Smooth muscle cell (in vitro differentiated cells): ENCODE measurements at regions not wholly inside any gene's neighbourhood (a gene's known extent, or its start where the extent isn't known, plus 50 kb on each side); places are given as distances from the start of the nearest gene placed in this dataset.
"Not testable (repeated sequence)": the region's sequence is repeated elsewhere in the genome, so short reads cannot be mapped to it uniquely, and the experiment has no call there.

ENCODE experiments used
- DNase-seq: peaks from one replicate; lab custom pipeline; 2025; ENCODE audit not compliant: unreplicated experiment; lab: John Stamatoyannopoulos, UW
- H2AFZ ChIP-seq: fragments of 200-600 bp; sonication (generic); 2 replicates; pipeline ENCODE4 v1.6.0; 2016; ENCODE audit warnings: antibody characterized with exemption, low read depth, mild to moderate bottlenecking
- H3F3A ChIP-seq: fragments of 200-600 bp; sonication (generic); 2 replicates; pipeline ENCODE4 v1.6.0; 2017; ENCODE audit warnings: antibody characterized with exemption, low read depth
- H3K27ac ChIP-seq: fragments of 200-600 bp; sonication (generic); 2 replicates; pipeline ENCODE4 v1.5.1; 2016; ENCODE audit warnings: low read depth, mild to moderate bottlenecking
- H3K27me3 ChIP-seq: fragments of 200-600 bp; sonication (generic); 2 replicates; pipeline ENCODE4 v1.6.1; 2016; ENCODE audit warnings: low read depth, mild to moderate bottlenecking
- H3K36me3 ChIP-seq: fragments of 200-600 bp; sonication (generic); 2 replicates; pipeline ENCODE4 v1.5.1; 2016; ENCODE audit warnings: low read depth
- H3K4me1 ChIP-seq: fragments of 200-600 bp; sonication (generic); 2 replicates; pipeline ENCODE4 v1.5.1; 2016; ENCODE audit warnings: low read depth
- H3K4me2 ChIP-seq: fragments of 200-600 bp; sonication (generic); 2 replicates; pipeline ENCODE4 v1.6.0; 2016; ENCODE audit warnings: mild to moderate bottlenecking
- H3K4me3 ChIP-seq: fragments of 200-600 bp; sonication (generic); 2 replicates; pipeline ENCODE4 v1.5.1; 2016; ENCODE audit warnings: mild to moderate bottlenecking
- H3K79me2 ChIP-seq: fragments of 200-600 bp; sonication (generic); 2 replicates; pipeline ENCODE4 v1.6.0; 2016; ENCODE audit warnings: low read depth, mild to moderate bottlenecking
- H3K9ac ChIP-seq: fragments of 200-600 bp; sonication (generic); 2 replicates; pipeline ENCODE4 v1.6.0; 2016; ENCODE audit warnings: low read depth
- H3K9me3 ChIP-seq: fragments of 200-600 bp; sonication (generic); replicated peaks from 2 replicates; pipeline ENCODE4 v1.5.1; 2016; ENCODE audit warnings: low read depth
- H4K20me1 ChIP-seq: fragments of 200-600 bp; sonication (generic); 2 replicates; pipeline ENCODE4 v1.6.0; 2016; ENCODE audit warnings: low read depth
- WGBS: methylation state at CpG from one replicate; pipeline ENCODE4 v1.1.7; 2016; ENCODE audit warnings: low lambda C conversion rate; 5-methylcytosine and 5-hydroxymethylcytosine counted together
- TF ChIP-seq, protein P1 (sequence below): fragments of 200-600 bp; sonication (generic); IDR thresholded peaks from 2 replicates; pipeline ENCODE4 v1.5.1; 2017; ENCODE audit warnings: borderline replicate concordance, mild to moderate bottlenecking, antibody characterized with exemption; ENCODE audit not compliant: insufficient read depth, poor library complexity, severe bottlenecking

- Histone ChIP-seq H3K9ac (no peak overlapping the region), H3K4me1 (no peaks in the 10 kb centered on the region), H3K9me3 (no peaks in the 10 kb centered on the region), H3K4me3 (no peak overlapping the region), H4K20me1 (no peaks in the 10 kb centered on the region), H3K27me3 (no peaks in the 10 kb centered on the region), H3K79me2 (peaks cover under 1% of the 10 kb centered on the region), H3K4me2 (no peak overlapping the region), H2AFZ (no peak overlapping the region), H3F3A (peaks cover 3% of the 10 kb centered on the region), H3K27ac (peak overlapping the region; percentile 38), H3K36me3 (no peaks in the 10 kb centered on the region)
- TF ChIP-seq, protein P1, sequence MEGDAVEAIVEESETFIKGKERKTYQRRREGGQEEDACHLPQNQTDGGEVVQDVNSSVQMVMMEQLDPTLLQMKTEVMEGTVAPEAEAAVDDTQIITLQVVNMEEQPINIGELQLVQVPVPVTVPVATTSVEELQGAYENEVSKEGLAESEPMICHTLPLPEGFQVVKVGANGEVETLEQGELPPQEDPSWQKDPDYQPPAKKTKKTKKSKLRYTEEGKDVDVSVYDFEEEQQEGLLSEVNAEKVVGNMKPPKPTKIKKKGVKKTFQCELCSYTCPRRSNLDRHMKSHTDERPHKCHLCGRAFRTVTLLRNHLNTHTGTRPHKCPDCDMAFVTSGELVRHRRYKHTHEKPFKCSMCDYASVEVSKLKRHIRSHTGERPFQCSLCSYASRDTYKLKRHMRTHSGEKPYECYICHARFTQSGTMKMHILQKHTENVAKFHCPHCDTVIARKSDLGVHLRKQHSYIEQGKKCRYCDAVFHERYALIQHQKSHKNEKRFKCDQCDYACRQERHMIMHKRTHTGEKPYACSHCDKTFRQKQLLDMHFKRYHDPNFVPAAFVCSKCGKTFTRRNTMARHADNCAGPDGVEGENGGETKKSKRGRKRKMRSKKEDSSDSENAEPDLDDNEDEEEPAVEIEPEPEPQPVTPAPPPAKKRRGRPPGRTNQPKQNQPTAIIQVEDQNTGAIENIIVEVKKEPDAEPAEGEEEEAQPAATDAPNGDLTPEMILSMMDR: no peak
- WGBS: 55% methylated on average over 9 of the region's 9 CpGs
- DNase-seq: no peak
Observed at GRCh38 chr17:68097161-68097805, 61.7 kb downstream of the KPNA2 start.

DNA sequence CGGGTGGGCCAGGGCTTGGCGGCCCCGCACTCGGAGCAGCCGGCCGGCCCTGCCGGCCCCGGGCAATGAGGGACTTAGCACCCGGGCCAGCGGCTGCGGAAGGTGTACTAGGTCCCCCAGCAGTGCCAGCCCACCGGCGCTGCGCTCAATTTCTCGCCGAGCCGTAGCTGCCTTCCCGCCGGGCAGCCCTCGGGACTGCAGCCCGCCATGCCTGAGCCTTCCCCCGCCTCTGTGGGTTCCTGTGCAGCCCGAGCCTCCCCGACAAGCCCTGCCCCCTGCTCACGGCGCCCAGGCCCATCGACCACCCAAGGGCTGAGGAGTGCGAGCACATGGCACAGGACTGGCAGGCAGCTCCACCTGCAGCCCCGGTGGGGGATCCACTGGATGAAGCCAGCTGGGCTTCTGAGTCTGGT is 63.8 kb downstream of the KPNA2 start:
- not testable (repeated sequence) for H3K36me3 ChIP-seq, H2AFZ ChIP-seq, H3K4me2 ChIP-seq, H3K4me1 ChIP-seq, H3K27me3 ChIP-seq, H3K9me3 ChIP-seq, H3K27ac ChIP-seq, H3F3A ChIP-seq, DNase-seq, H4K20me1 ChIP-seq, H3K4me3 ChIP-seq, H3K9ac ChIP-seq
- WGBS: 98% methylated on average over 27 of the region's 29 CpGs
- peaks cover 20% of the 10 kb centered on the region for H3K79me2 ChIP-seq

- no peaks in the 10 kb centered on the region for H3K9me3 ChIP-seq
- no peaks in the 10 kb centered on the region for H3K36me3 ChIP-seq
- no peak for DNase-seq
- peaks cover 3% of the 10 kb centered on the region for H3F3A ChIP-seq
- H3K4me3 ChIP-seq: no peak overlapping the region
- no peak overlapping the region for H3K4me2 ChIP-seq
- TF ChIP-seq, protein P1: no peak
- H3K27me3 ChIP-seq: no peaks in the 10 kb centered on the region
- H3K27ac ChIP-seq: no peak overlapping the region
- no peak overlapping the region for H2AFZ ChIP-seq
- no peak overlapping the region for H3K9ac ChIP-seq
- H3K79me2 ChIP-seq: peaks cover 26% of the 10 kb centered on the region
- peaks cover 7% of the 10 kb centered on the region for H4K20me1 ChIP-seq
- H3K4me1 ChIP-seq: no peaks in the 10 kb centered on the region
- WGBS: 89% methylated on average over 17 of the region's 17 CpGs
Observed at GRCh38 chr17:68100000-68100641, 64.6 kb downstream of the KPNA2 start.

DNA sequence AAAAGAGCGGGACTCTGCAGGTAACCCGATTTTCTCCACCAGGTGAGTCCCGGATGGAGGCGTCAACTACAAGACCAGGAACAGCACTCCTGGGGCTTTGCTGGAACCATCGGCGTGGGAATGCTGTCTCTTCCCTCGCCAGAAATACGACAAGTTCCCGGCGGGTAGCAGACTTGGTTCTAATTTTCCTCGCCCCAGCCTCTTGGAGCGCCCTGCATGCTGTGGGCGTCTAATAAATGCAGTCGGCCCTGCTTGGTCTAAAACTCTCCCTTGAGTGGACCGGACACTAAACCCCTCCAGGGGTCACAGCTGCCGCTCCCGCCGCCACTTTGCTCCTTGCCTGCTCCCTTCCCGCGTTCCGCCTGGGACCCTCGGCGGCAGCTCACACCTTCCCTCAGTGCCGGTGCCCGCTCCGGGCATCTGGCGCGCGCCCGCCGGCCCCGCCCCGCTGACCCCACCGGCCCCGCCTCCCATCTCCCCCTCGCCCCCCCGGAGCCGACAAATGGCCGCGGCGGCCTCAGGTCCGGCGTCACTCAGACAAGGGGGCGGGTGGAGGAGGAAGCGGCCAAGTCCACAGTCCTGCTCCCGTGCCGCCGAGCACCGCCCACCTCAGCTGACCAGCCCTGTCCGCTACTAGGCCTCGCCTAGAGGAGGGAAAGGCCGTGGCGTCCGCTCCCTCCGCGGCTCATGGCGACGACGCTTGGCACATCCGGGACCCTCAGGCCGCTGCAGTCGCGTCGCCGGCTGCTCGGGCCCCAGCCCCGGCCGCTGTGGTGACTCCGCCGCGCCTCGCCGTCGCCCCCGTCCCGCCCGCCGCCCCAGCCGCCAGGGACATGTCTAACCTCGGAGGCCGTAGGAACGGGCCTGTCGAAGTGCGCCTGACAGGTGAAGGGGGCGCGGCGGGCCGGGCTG is 65.8 kb downstream of the KPNA2 start:
- H3K4me1 ChIP-seq: no peaks in the 10 kb centered on the region
- peaks cover 16% of the 10 kb centered on the region for H4K20me1 ChIP-seq
- H3K27ac ChIP-seq: peak overlapping the region; percentile 29
- WGBS: 8% methylated on average over 51 of the region's 88 CpGs
- peak overlapping the region; percentile 88 for H2AFZ ChIP-seq
- H3K9me3 ChIP-seq: no peaks in the 10 kb centered on the region
- H3K4me2 ChIP-seq: peak overlapping the region; percentile 89
- DNase-seq: peak; percentile 57
- H3F3A ChIP-seq: peaks cover 3% of the 10 kb centered on the region
- H3K27me3 ChIP-seq: no peaks in the 10 kb centered on the region
- H3K4me3 ChIP-seq: peak overlapping the region; percentile 78
- H3K79me2 ChIP-seq: peaks cover 38% of the 10 kb centered on the region
- peak overlapping the region; percentile 78 for H3K9ac ChIP-seq
- no peaks in the 10 kb centered on the region for H3K36me3 ChIP-seq
- TF ChIP-seq, protein P1: no peak
